ENCODE measurements at regions not wholly inside any gene's neighbourhood (a gene's known extent, or its start where the extent isn't known, plus 50 kb on each side); places are given as distances from the start of the nearest gene placed in this dataset.
A peak's percentile ranks its signal among the peaks of the same experiment; 100 is the strongest.
"Not testable (repeated sequence)": the region's sequence is repeated elsewhere in the genome, so short reads cannot be mapped to it uniquely, and the experiment has no call there.

DNA sequence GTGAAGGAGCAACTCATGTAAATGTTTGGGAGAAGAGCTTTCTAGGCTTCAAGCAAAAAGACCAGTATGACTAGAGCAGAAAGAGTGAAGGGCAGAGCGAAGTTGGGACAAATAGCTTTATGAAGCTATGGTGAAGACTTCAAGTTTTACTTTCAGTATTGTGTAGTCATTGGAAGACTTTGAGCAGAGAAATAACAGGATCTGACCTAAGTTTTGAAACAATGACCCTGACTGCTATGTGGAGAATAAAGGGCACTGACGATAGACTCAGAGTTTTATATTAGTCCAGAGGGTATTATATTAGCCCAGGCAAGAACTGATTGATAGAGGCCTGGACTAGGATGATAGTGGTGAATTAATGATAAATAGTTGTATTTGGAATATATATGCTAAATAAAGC lies 187.3 kb downstream of the KTN1 start:
- DNase-seq (ENCODE audit: low spot score) = no peak

DNA sequence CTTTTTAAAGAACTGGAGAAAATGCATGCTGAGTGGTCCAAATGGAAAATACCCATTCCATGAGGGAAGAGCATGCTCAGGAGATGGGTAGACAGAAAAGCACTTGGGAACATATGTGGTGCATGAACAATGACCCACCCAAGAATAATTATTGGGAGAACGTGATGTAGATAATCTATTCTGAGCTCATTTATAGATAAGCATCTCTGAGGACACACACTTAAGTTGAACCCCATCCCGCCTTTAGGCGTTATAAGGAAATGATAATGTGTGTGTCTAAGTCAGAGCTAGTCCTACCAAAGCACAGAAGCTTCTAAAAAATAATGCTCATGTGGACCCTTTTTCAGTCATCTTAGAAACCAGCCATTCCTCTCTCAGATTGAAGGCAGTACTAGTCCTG lies 189.9 kb downstream of the KTN1 start:
- DNase-seq (ENCODE audit: low spot score) = no peak

- DNase-seq (ENCODE audit: low spot score) = peak; percentile 17
Measured at GRCh38 chr14:55771242-55771981, 191.4 kb downstream of the KTN1 start.

DNA sequence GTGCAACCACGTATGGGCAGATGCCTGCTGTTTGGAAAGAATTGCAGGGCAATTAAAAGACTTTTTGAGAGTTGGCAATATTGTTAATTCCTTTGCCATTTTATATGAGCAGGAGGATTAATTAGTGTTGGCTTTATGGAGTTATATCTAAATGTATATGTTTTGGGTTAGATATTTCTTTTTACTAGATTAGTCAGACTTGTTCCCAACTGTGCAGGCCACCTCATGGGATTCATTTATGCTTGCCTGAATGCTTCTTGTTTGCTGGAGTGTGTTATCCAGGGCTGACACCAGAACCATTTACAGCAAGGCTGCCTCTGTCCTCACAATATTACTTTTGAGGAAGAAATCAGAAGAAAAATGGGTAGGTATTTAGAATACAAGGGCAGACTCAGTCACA lies 192.5 kb downstream of the KTN1 start:
- DNase-seq (ENCODE audit: low spot score) = no peak

DNA sequence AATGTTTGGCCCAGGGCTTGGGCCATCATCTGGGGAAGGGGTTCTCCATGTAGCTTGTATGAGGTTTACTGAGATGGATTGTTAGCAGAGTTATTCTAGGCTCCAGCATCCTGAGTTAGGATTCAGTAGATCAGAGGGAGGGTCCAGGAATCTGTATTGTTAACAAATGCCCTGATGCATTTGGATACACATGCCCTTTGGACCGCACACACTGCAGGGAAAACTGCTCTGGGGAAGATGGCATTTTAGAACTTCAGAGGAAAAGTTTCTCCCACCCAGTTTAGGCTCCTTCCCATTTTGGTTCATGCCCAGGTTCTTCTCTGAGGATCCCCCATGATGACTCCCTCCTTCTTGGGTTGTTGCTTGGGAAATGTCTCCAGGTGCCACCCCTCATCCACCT lies 193.3 kb downstream of the KTN1 start:
- peak; percentile 4 for DNase-seq (ENCODE audit: low spot score)

DNA sequence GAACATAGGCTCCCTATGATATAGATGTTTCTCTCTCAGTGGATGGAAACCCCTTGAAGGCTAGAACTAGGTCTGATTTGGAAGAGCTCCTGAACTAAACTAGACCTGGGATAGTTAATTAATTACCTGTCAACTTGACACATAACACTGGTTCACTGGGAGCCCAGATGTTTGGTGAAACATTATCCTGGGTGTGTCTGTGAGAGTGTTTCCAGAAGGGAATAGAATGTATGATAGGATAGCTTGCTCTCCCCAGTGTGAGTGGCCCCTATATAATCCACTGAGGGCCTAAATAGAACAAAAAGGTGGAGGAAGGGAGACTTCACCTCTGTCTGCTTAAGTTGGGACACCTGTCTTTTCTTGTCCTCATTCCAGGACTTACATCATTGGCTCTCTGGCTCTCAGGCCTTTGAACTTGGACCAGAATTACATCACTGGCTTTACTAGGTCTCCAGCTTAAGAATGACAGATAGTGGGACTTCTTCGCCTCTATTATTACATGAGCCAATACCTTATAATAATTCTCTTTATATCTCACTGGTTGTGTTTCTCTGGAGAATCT lies 194.1 kb downstream of the KTN1 start:
- no peak for DNase-seq (ENCODE audit: low spot score)

DNA sequence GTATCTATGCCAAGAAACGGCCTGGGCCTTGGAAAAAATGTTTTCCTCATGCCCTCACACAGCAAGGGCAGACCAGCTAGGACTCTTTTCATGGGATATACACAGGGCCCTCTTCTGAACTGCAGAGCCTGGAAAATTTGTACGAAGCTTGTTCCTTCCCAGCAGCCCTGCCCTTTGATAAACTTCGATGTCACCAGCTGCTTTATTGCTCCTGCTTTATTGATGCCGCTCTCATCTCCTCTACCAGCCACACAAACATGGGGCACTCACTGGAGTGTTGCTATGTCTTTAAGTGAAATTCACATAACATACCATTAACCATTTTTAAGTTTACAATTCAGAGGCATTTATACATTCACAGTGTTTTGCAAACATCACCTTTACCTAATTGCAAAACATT lies 197.9 kb downstream of the KTN1 start:
- no peak for DNase-seq (ENCODE audit: low spot score)

DNA sequence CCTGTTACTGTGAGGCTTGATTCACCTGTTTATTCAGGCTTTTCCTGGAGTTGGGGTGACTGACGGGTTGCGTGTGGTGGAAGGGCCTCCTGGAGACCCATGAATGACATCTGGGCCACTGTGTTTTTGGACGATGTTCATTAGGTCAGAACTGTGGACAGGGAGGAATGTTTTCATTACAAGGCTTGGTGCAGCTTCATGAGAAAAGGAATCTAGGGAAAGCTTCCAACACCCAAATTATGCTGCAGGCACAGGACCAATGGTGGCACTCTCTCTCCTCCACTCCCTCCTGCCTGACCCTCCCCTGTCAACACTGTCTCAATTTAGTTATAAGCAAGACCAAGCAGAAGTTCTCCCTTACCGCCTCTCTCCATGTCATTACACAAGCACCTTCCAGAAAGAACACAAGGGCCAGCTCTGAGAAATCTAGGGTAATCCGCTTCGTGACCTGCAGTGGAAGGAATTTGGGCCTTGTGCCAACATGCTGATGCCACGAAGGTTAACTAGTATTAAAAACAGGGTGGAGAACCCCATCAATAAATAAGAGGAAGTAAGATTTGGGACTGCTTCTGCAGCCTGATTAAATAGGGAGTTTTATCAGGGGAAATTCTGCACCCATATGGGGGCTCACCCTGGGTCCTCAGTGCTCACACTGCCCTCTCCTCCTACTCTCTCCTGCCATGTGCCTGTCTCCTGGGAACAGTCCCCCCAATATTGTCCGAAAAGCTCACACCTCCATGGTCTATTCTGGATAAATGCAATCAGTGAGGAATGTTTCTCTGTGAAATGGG lies 200.3 kb downstream of the KTN1 start:
- DNase-seq (ENCODE audit: low spot score) = no peak

- no peak for DNase-seq (ENCODE audit: low spot score)
Measured at GRCh38 chr14:55781046-55781445, 201.0 kb downstream of the KTN1 start.

DNA sequence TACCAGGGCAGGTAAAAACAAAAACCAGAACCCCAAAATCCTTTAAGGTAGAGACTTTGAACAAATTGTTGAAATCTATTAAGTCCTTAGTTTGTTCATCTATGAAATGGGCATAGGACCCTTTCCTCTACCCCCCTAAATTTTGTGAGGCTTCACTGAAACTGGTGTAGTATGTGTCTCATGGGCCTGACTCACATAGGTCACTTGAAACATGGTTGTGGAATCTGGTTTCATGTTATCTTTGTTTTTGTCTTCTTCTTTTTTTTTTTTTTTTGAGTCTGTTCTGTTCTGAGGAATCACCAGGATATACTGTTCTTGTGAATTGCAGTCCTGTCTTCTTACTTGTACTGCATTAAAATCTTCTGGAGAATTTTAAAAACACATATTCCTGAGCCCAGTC lies 202.2 kb downstream of the KTN1 start:
- DNase-seq (ENCODE audit: low spot score) = no peak

GRCh38 chr14:55789406-55789805 lies 209.4 kb downstream of the KTN1 start:
- no peak for DNase-seq (ENCODE audit: low spot score)

DNA sequence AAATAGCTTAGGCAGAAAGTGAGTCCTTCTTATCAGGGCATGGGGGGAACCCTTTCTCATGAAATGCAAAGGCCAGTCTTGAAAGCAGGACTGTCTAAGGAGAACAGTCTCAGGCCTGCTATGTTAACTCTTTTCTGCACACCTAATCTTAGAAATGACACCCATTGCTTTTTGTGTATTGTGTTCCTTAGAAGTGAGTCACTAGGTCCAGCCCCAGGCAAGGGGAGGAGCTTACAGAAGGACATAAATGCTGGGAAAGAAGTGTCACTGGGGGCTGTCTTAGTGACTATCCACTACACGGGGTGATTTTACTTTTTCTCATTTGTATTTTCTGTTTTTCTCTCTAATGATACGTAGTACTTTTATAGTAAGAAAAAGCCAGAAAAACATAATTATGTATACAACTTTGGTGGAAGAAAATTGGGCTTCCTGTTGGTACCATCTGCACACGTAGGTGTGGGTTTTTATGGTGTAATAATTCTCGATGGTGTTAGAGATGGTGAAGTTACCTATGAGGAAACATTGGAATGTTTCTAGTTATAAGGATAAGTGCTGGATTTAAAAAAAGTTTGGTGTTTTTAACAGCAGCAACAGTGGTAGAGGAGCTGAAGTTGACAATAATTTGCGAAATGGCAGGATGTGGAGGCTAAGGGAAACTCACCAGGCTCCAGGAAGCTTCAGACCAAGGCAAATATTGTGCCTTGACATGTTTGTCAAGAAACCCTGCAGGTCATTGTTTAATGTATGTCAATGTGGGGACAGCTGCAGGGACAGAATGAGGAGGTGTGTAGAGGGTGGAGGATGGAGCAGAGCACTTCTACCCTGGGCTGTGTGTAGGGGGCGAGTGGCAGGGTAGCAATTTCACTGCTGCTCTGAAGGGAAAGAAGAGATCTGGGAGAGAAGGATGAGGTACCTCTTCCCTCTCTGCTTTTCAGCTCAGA lies 214.9 kb downstream of the KTN1 start:
- no peak for DNase-seq (ENCODE audit: low spot score)

- not testable (repeated sequence) for DNase-seq (ENCODE audit: low spot score)
Measured at GRCh38 chr14:55796513-55796912, 216.5 kb downstream of the KTN1 start.

GRCh38 chr14:55798406-55798805 lies 218.4 kb downstream of the KTN1 start:
- DNase-seq (ENCODE audit: low spot score) = no peak

- DNase-seq (ENCODE audit: low spot score) = no peak
Measured at GRCh38 chr14:55799508-55800095, 219.6 kb downstream of the KTN1 start.

- DNase-seq (ENCODE audit: low spot score) = no peak
Measured at GRCh38 chr14:55800156-55800785, 220.3 kb downstream of the KTN1 start.

GRCh38 chr14:55801121-55801520 lies 221.1 kb downstream of the KTN1 start:
- no peak for DNase-seq (ENCODE audit: low spot score)

DNA sequence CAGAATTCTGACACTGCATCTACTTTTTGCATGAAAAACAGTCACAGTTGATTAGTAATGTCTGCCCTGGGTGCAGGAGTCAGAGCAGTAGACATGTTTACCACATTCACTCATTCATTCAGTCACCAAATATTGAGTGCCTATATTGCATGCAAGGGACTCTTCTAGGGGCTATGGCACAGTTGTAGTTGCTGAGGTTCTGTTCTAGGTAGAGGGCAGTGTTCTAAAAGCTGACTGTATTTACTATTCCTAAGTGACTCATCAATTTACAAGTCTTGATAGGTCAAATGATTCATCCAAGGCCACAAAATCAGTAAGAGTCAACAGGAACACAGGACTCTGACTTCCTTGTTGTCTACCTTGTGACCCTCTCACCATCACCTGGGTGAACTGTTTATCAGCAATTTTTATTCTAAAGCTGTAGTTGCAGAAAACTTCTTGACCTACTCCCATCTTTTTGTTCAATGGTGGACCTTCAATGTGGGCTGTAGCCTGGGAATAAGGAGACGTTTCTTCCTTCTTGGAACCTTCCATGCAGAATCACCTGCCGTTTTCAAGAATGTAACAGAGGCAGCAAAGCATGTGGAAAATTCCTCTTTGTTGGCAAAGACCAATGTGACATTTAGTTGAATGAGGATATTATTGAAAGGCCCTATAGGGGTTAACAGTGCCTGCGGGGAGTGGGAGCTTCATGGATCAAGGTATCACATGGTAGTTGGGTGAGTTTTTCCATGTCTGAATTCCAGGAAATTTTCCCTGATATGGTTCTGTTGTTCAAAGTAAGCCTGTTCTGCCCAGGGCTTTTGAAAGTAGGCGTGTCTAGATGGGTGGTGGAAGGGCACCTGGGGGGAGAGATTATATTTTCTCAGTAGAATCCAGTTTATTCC lies 223.2 kb downstream of the KTN1 start:
- no peak for DNase-seq (ENCODE audit: low spot score)

DNA sequence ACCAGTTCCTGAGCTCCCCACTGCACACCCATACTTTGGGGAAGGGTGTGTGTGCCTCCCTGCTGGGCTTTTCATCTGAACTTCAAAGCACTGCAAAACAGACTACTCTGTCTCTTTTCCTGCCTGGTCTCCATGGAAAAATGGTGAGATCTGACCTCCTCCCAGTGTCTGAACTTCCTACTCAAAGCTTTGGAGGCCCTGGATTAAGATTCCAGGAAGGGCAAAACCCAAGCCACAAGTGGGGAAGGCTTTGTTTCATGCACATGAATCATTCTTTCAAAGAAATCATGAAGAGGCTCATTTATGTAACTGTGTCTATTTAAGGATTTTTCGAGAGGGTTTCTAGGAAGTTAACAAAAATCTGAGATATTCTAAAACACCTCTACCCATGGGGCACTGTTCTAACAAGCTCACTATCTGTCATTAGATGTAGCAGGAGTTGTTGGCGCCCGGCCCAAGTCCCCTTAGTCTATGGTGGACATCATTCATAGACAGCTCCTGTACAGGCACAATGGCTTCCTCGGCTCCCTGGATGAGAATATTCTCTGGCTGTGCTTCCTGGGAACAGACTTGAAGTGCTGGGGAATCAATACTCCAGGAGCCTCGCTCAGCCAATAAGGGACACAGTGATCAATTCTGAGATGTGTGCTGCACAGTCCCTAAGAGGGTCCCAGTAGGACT lies 224.0 kb downstream of the KTN1 start:
- no peak for DNase-seq (ENCODE audit: low spot score)

DNA sequence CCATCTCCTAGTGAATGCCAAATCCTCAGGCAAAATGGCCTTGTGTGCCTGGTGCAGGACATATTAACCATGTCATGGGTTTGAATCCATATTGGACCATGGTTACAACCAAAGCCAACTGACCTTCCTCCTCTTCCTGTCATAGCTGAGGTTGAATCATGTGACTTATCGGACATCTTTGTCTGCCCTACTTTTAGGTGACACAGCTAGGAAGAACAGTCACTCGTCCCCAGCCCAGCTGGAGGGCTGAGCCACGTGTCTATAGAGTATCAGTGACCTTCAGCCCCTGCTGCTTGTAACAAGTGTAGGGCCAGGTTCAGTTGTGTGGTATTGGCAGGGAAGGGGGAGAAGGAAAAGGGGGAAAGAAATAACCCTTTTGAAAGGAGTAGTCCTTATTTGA lies 225.2 kb downstream of the KTN1 start:
- DNase-seq (ENCODE audit: low spot score) = no peak
